Activated B cell treated with CpG ODN at 0.5 μM for 24 hours (primary cell): ENCODE measurements at regions not wholly inside any gene's neighbourhood (a gene's known extent, or its start where the extent isn't known, plus 50 kb on each side); places are given as distances from the start of the nearest gene placed in this dataset.

ENCODE experiments used
- ATAC-seq: fragments of 200-7000 bp; cut with Tn5 transposase; one replicate; pipeline ENCODE4 v1.10.0; 2021; ENCODE audit warnings: low read depth, mild to moderate bottlenecking, moderate library complexity
- CTCF ChIA-PET: fragments of 350-600 bp; sonication (Branson Sonifier 250); formaldehyde crosslinking; loops from one replicate; lab custom pipeline; 2021; ENCODE audit warnings: antibody characterized with exemption; lab: Charles Lee
- POLR2A ChIA-PET: fragments of 350-600 bp; sonication (Branson Sonifier 250); formaldehyde crosslinking; loops from one replicate; lab custom pipeline; 2021; ENCODE audit warnings: antibody characterized with exemption; lab: Charles Lee
- DNase-seq: peaks from one replicate; pipeline ENCODE4 v3.0.0; 2022
- H3K27ac Mint-ChIP-seq: one replicate; pipeline ENCODE4 v1.8.0; 2020; ENCODE audit warnings: mixed read lengths
- H3K27me3 Mint-ChIP-seq: one replicate; pipeline ENCODE4 v1.8.0; 2021; ENCODE audit warnings: mixed read lengths
- H3K36me3 Mint-ChIP-seq: one replicate; pipeline ENCODE4 v1.8.0; 2021; ENCODE audit warnings: low read depth, mixed read lengths
- H3K4me1 Mint-ChIP-seq: one replicate; pipeline ENCODE4 v1.8.0; 2021; ENCODE audit warnings: mixed read lengths
- H3K4me3 Mint-ChIP-seq: one replicate; pipeline ENCODE4 v1.8.0; 2020; ENCODE audit warnings: mild to moderate bottlenecking, mixed read lengths
- H3K9me3 Mint-ChIP-seq: one replicate; pipeline ENCODE4 v1.8.0; 2020; ENCODE audit warnings: mixed read lengths
- intact Hi-C: fragments of 100-400 bp; cut with micrococcal nuclease; formaldehyde crosslinking; loops from one replicate; pipeline ENCODE4 v1.15.1; 2024
- TF ChIP-seq, protein P1 (sequence below): fragments of 200-600 bp; IDR thresholded peaks from one replicate; pipeline ENCODE4 v1.8.0; 2022; ENCODE audit warnings: antibody characterized with exemption, mild to moderate bottlenecking

DNA sequence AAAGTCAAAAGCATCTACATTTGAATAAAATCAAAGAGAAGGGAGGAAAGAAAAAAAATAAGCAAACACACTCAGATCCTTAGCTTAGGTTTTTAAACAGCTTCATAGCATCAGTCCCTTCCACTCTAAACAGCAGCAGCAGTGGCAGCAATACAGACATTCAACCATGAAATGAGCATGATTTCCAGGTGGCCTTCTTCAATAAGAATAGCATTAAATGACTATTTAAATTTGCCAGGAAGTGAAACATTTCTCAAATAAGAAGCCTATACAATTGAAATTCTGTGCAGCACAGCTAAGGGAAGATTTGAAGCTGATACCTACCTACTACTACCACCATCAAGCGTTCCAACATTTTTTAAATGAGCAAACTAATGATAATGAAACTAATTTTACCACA is 138.1 kb upstream of the REG3G start:
- POLR2A ChIA-PET: no interaction called here
- Mint-ChIP-seq H3K4me1 (no peaks in the 10 kb centered on the region), H3K36me3 (no peaks in the 10 kb centered on the region), H3K27ac (no peak overlapping the region), H3K9me3 (no peaks in the 10 kb centered on the region), H3K27me3 (no peaks in the 10 kb centered on the region), H3K4me3 (no peak overlapping the region)
- DNase-seq (no peak), ATAC-seq (no peak)
- intact Hi-C loops: no loop called here
- TF ChIP-seq, protein P1, sequence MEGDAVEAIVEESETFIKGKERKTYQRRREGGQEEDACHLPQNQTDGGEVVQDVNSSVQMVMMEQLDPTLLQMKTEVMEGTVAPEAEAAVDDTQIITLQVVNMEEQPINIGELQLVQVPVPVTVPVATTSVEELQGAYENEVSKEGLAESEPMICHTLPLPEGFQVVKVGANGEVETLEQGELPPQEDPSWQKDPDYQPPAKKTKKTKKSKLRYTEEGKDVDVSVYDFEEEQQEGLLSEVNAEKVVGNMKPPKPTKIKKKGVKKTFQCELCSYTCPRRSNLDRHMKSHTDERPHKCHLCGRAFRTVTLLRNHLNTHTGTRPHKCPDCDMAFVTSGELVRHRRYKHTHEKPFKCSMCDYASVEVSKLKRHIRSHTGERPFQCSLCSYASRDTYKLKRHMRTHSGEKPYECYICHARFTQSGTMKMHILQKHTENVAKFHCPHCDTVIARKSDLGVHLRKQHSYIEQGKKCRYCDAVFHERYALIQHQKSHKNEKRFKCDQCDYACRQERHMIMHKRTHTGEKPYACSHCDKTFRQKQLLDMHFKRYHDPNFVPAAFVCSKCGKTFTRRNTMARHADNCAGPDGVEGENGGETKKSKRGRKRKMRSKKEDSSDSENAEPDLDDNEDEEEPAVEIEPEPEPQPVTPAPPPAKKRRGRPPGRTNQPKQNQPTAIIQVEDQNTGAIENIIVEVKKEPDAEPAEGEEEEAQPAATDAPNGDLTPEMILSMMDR: no peak
- CTCF ChIA-PET: no interaction called here

DNA sequence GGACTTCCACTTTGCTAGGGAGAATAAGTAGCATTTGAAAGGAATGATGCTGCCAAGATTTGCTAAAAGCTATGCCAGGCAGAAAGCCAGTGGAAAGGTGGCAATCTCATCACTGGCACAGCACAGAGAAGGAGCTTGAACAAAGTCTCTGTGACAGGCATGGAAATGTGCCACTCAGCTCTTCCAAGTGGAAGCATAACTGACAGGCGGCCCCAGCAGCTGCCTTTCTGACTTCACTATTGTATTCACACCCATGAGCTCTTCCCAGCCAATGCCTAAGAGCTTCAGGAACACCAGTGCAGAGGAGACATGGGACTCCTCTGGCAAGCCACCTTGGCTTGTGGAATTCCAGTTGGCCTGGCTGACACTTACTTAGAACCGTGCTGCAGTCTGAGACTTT is 134.6 kb upstream of the REG3G start:
- Mint-ChIP-seq H3K27ac (no peak overlapping the region), H3K27me3 (no peaks in the 10 kb centered on the region), H3K9me3 (no peaks in the 10 kb centered on the region), H3K36me3 (no peaks in the 10 kb centered on the region), H3K4me1 (no peaks in the 10 kb centered on the region), H3K4me3 (no peak overlapping the region)
- CTCF ChIA-PET: no interaction called here
- TF ChIP-seq, protein P1: no peak
- ATAC-seq (no peak), DNase-seq (no peak)
- intact Hi-C loops: no loop called here
- POLR2A ChIA-PET: no interaction called here

GRCh38 chr2:78892295-78892694 is 133.2 kb upstream of the REG3G start:
- H3K36me3 Mint-ChIP-seq: no peaks in the 10 kb centered on the region
- no peak for DNase-seq
- POLR2A ChIA-PET: no interaction called here
- H3K9me3 Mint-ChIP-seq: no peaks in the 10 kb centered on the region
- H3K4me3 Mint-ChIP-seq: no peak overlapping the region
- CTCF ChIA-PET: no interaction called here
- no peaks in the 10 kb centered on the region for H3K27me3 Mint-ChIP-seq
- no peaks in the 10 kb centered on the region for H3K4me1 Mint-ChIP-seq
- intact Hi-C loops: no loop called here
- H3K27ac Mint-ChIP-seq: no peak overlapping the region
- TF ChIP-seq, protein P1: no peak
- no peak for ATAC-seq

DNA sequence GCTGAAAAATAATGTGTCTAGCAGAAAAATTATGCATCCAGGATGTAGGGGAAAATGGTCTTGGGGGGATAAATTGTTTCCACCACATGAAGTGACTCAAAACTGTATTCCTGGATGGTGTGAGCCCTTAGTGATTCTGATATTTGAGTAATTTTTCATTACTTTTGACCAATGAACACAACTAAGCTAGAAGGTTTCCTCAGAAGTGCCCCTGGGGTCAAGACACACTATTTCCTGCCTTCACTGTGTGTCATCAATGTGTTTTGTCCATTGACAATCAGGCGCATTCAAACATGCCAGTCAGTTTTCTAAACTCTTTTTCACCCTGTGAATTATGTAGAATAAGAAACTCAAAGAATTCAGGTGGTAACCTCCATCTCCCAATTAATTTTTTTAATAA is 130.5 kb upstream of the REG3G start:
- H3K4me1 Mint-ChIP-seq: no peaks in the 10 kb centered on the region
- no peak for ATAC-seq
- DNase-seq: no peak
- H3K9me3 Mint-ChIP-seq: no peaks in the 10 kb centered on the region
- H3K27ac Mint-ChIP-seq: no peak overlapping the region
- ChIA-PET POLR2A (no interaction called here), CTCF (no interaction called here)
- TF ChIP-seq, protein P1: no peak
- no peaks in the 10 kb centered on the region for H3K27me3 Mint-ChIP-seq
- intact Hi-C loops: no loop called here
- no peak overlapping the region for H3K4me3 Mint-ChIP-seq
- H3K36me3 Mint-ChIP-seq: no peaks in the 10 kb centered on the region

DNA sequence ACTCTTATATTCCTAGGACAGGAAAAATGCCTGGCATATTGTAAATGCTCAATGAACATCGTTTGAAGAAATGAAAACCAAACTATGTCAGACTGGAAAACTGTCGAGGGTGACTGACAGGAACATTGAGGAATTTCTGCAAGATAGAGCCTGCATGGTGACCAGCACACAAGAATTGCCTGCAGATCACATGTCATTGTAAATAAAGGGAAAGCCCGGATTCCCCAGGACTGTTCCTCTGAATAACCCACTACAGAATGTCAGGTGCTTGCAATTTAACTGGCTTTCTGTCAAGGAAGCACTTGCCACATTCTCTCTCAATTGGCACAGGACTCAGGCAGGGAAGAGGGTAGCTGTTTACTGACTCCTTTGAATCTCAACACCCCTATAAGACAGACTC is 129.0 kb upstream of the REG3G start:
- Mint-ChIP-seq H3K27me3 (no peaks in the 10 kb centered on the region), H3K9me3 (no peaks in the 10 kb centered on the region), H3K36me3 (no peaks in the 10 kb centered on the region), H3K27ac (no peak overlapping the region), H3K4me1 (no peaks in the 10 kb centered on the region), H3K4me3 (no peak overlapping the region)
- ATAC-seq: no peak
- TF ChIP-seq, protein P1: no peak
- intact Hi-C loops: no loop called here
- ChIA-PET POLR2A (no interaction called here), CTCF (no interaction called here)
- DNase-seq: no peak
